DMS79 treated with DMSO at 0.1 percent for 48 hours (cell line): ENCODE measurements at regions not wholly inside any gene's neighbourhood (a gene's known extent, or its start where the extent isn't known, plus 50 kb on each side); places are given as distances from the start of the nearest gene placed in this dataset.
"Not testable (repeated sequence)": the region's sequence is repeated elsewhere in the genome, so short reads cannot be mapped to it uniquely, and the experiment has no call there.

Experiments used
- DNase-seq: peaks from one replicate; lab custom pipeline; 2025; lab: John Stamatoyannopoulos, UW

- DNase-seq, result not testable (repeated sequence)
These were observed 53.1 kb upstream of the HUNK start for GRCh38 chr21:31819692-31820091.

DNA sequence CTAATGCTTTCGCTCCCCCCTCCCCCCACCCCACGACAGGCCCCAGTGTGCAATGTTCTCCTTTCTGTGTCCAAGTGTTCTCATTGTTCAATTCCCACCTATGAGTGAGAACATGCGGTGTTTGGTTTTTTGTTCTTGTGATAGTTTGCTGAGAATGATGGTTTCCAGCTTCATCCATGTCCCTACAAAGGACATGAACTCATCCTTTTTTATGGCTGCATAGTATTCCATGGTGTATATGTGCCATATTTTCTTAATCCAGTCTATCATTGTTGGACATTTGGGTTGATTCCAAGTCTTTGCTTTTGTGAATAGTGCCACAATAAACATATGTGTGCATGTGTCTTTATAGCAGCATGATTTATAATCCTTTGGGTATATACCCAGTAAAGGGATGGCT, 58.5 kb upstream of the HUNK start:
- DNase-seq, result not testable (repeated sequence)

DNA sequence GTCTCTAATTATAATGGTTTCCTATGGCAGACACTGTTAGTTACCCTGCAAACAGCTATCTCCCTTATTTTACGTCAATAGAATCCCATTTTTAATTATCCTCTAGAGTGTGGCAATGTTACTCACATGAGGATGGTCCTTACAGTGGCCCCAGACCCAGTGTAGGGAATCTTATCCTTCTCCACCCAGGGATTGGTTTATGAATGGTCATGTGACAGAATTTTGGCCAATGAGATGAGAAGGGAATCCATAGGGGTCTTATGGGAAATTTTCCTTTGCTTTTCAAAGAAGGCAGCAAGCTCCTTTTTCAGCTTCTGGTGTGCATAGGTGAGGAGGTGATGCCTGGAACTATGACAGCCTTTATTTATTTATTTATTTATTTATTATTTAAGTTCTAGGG, 59.0 kb upstream of the HUNK start:
- no peak for DNase-seq

DNA sequence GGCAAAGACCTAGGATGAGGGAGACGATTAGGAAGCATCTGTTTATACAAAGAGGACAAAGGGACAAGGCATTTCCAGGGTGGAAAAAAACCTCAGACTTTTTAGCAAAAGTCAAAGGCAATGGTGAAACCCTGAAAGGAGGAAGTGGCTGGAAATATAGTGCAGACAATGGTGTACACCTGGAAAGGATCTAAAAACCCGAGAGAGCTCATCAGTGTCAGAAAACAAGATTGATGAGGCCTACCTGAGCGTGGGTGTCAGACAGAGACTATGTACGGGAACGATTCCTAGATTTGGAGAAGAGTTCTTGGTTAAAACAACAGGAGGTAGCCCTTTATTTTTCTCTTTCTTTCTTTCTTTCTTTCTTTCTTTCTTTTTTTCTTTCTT, 68.8 kb upstream of the HUNK start:
- peak; percentile 6 for DNase-seq

DNA sequence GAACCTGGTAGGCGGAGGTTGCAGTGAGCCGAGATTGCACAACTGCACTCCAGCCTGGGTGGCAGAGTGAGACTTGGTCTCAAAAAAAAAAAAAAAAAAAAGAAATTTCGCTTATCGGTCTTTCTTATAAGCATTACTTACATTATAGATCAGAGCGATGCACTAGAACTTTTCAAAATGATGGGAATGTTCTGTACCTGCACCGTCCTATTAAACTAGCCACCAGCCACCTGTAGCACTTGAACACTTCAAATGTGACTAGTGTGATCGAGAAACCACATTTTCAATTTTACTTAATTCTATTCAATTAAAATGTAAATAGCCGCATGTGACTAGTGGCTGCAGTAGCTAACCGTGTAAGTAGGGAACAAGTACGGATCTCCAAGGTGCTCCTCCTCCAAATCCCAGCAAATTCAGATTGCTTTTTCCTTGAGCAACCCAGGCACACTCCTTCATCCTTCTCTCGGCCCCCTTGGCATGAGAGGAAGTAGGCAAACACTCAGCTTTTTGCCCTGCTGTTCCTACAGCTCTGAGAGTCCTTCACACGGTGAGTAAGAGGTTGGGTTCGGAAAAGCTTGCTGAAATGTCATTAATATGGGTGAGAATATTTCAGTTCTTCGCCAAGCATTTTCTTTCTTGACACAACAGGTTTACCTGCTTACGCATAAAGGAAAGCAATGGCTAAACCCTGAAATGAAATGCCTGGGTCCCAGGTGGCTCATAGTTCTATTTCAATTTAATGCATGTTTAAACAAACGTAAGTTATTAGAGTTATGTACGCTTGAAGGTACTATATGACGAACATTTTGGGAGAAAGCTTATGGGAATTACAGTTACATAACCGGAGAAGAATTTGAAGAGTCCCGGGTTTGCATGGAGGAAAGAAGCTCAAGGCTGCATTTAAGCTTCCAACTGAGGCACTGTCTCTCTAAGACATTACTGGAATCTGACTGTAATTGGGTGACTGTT, 69.5 kb upstream of the HUNK start:
- DNase-seq, result peak; percentile 89

GRCh38 chr21:31802331-31802730, 70.4 kb upstream of the SCAF4 start:
- DNase-seq, result no peak

- DNase-seq, result no peak
These were observed 69.8 kb upstream of the SCAF4 start for GRCh38 chr21:31801551-31802219.

DNA sequence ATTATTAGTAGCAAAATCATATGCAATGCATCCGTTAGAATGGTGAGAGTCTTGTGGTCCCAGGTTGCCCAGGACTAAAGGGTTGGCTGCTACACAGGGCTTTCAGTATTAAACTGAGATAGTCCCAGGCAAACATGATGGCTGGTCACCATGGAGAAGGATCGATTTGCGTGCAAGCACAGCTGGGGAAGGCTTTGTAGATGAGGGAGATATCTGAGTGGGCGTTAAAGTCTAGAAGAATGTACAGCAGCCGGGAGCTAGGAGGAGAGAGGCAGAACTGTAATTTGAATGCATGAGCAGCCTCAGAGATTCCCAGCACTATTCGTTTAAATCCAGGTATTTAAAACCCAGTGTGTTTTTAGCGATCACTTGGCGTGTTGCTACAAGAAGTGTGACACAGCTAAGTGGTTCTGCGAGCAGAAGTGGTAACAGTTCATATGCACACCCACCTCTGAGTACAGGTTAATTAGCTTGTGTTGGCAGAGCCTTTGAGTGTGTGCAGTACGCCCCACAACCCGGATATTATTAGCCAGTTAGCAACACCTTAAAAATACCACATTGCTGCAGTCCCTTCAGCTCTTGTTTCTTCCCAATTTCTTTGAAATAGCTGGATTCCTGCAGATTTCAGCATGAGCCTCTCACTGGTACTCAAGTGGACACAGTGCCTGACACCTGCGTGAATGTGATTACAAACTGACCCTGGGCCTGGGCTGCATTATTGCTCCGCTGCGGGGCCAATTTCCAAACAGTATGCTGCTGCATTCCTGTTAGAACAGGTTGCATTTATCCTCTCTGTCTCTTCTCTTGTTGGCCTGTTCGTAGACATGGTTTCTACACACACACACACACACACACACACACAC, 67.2 kb upstream of the SCAF4 start:
- peak; percentile 52 for DNase-seq

GRCh38 chr21:31795992-31796391, 64.1 kb upstream of the SCAF4 start:
- no peak for DNase-seq

GRCh38 chr21:31790420-31790819, 58.5 kb upstream of the SCAF4 start:
- not testable (repeated sequence) for DNase-seq

DNA sequence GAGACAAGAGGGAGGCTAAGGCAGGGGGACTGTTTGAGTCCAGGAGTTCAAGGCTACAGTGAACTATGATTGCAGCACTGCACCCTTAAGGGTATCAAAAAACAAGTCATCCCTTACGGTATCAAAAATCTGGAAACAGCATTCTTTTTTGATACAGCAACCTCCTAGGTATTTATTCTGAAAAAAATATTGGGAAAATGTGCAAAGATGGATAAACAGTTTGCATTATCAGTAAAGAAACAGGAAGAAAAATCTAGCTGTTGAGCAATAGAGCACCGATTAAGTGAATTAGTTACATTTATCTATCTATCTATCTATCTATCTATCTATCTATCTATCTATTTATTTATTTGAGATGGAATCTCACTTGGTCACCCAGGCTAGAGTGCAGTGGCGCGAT, 56.7 kb upstream of the SCAF4 start:
- no peak for DNase-seq

DNA sequence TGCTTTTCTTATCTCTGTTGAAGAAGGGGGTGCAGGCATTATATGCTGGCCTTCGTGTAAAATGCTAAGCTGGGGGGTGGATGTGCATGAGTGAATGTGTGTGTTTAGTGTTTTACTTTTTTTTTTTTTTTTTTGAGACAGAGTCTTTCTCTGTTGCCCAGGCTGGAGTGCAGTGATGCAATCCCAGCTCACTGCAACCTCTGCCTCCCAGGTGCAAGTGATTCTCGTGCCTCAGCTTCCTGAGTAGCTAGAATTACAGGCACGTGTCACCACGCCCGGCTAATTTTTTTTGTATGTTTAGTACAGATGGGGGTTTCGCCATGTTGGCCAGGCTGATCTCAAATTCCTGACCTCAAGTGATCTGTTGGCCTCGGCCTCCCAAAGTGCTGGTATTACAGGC, 55.8 kb upstream of the SCAF4 start:
- not testable (repeated sequence) for DNase-seq

GRCh38 chr21:31786164-31786920, 54.4 kb upstream of the SCAF4 start:
- DNase-seq, result no peak

GRCh38 chr21:31785237-31786163, 53.6 kb upstream of the SCAF4 start:
- peak; percentile 61 for DNase-seq

- peak; percentile 80 for DNase-seq
These were observed 49.8 kb upstream of the SCAF4 start for GRCh38 chr21:31781737-31782136.
